GM21390 (cell line): ENCODE measurements at regions not wholly inside any gene's neighbourhood (a gene's known extent, or its start where the extent isn't known, plus 50 kb on each side); places are given as distances from the start of the nearest gene placed in this dataset.

ENCODE experiments used
- ATAC-seq: cut with Tn5 transposase; IDR thresholded peaks from one replicate; pipeline ENCODE4 v1.9.1; 2021; ENCODE audit not compliant: unreplicated experiment

DNA sequence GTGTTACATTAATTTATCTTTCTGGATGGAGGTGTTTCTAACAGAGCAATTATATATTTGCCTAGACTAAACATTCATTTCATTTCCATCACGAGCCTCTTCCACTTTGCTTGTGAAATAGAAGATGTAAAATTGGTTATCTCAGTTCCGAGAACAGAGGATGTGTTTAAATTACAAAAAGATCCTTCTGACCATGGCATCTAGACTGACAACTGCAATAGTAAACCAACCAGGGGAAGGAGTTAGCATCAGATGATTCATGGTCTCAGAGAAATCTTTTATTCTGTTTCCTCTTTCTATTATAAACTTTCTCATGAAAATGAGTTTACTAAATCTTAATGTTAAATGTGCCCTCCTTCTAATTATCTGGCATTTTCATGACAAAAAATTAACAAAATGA, 149.8 kb upstream of the WDR11 start:
- no peak for ATAC-seq

DNA sequence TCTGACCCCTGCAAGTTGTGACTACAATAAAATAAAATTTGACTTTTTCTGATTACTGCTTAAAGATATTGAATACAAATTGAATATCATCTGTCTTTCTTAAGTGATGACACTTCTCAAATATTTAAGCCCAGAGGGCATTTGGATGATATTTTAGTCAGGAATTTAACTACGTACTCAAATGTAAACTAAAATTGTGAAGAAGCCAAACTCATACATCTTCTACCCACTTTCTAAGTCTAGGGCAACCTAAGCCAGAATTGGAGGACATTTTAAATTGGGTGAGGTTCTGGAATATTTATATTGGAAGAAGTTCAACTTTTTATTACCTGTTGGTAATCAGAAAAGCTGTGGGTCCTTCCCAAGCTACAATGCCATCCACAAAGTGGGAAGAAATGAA, 149.1 kb upstream of the WDR11 start:
- no peak for ATAC-seq

DNA sequence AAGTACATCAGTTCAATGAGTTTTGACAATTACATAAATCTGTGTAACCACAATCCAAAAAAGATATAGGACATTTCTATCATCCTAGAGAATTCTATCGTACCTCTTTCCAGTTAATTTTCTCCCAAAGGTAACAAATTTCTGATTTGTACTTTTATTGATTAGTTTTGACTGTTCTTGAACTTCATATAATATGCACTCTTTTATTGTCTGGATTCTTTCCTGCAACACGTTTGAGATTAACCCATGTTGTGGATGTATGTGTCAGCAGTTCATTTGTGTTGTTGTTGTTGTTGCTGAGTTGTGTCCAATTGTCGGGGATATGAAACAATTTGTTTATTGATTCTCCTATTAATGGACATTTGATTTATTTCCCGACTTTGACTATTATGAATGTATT, 145.9 kb upstream of the WDR11 start:
- no peak for ATAC-seq

DNA sequence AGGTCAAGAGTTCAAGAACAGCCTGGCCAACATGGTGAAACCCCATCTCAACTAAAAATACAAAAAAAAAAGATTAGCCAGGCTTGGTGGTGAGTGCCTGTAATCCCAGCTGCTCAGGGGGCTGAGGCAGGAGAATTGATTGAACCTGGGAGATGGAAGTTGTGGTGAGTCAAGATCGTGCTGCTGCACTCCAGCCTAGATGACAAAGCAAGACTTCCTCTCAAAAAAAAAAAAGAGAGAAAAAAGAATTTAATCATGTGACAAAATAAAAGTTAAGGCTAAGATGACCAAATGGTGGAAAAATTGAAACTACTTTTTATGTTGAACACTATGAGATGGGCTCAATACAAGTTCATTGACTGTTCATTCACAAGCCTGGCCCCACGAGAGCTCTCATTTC, 141.1 kb upstream of the WDR11 start:
- ATAC-seq, result no peak

DNA sequence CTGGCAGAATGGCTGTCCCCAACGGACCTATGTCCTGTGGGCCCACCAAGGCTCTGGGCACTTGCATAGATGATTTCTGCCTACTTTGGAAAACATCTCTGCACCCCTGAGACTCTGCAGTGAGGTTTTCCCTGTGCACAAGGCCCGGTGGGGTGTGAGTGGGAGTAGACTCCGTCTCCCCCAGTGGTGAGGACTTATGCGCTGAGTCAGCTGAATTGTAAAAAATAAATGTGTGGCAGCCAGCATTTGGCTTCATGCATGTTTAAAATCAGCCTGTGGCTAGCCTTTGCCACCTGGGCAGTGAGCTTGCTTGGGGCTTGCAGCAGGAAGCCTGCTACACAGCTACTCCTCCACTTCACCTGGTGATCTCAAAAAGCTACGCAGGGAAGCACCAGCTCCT, 139.3 kb upstream of the WDR11 start:
- ATAC-seq, result no peak

DNA sequence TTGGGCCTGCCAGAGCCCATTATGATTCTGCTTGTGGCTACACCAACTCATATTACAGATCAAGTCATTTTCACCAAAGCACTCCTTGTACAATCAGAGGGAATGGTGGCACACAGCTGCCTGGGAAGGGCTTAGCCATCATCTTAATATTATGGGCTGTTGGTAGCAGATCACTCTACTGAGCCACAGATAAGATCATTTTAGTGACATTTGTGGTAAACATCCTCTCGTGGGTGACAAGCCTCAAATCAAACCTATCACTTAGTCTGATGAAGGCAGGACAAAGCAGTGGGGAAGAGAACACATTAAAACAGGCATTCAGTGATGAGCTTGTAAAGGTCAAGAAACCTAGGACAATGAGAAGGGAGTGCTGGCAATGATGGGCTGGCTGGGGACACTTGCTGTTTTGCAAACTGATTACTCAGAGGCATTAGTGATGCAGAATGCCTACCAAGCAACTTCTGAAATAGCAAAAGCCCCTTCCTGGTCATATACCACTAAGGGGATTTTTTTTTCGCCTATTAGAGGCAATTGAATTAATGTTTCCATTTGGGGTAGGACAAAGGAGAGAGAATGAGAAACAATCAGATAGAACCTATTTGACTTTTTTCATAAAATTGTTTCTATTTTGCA, 137.5 kb upstream of the WDR11 start:
- ATAC-seq, result no peak

DNA sequence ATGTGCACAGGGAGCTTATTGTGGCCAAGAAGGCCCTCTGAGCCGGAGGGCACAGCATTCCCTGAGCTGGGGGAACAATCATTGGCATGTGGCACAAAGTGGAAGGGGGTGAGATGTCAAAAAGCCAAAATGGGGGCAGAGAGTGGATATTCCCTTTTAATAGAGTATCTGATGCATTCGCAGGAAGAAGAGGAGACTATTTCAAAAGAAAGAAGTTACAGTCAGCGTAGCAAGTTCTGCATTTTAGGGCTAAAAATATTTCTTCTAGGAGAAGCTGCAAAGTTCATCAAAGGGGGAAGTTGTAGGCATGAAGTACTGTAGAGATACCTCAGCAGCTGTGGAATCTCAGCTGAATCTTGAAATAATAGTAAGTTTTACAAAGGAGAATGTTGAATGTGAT, 136.0 kb upstream of the WDR11 start:
- ATAC-seq, result no peak

DNA sequence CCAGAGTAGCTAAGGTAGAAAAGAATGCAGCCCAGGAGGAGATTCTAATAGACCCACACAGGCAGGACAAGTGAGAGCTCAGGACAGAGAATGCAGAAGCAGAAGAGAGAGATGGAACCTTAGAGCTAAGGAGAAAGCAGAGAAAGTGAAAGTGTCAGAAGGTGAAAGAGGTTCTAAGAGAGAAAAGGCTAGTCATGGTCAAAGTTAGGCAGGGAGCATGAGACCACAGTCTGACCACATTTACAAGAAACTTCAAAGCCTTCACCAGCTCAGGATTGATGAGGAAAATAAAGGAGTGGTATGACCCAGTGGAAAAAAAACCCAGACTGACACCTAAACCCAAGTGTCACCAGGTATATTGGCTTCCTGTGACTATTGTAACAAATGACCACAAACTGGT, 131.8 kb upstream of the WDR11 start:
- peak; percentile 80 for ATAC-seq

DNA sequence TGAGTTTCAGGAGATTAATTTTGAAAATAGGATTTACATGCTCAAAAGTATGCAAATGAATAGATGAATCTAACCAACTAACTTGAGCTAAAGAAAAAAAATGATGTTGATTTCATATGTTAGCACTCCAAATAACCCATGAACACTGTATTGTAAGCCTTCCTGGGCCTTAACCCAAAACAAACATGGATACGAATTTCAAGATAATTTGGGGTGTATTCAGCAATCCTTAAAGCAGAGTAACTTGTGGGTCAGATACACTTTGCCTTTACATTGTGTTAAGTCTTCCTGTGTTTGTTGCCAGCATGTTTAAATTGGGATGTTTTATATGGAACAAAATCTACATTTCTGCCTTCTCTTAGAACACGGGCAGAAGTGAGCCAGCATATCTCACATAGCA, 124.2 kb upstream of the WDR11 start:
- no peak for ATAC-seq

DNA sequence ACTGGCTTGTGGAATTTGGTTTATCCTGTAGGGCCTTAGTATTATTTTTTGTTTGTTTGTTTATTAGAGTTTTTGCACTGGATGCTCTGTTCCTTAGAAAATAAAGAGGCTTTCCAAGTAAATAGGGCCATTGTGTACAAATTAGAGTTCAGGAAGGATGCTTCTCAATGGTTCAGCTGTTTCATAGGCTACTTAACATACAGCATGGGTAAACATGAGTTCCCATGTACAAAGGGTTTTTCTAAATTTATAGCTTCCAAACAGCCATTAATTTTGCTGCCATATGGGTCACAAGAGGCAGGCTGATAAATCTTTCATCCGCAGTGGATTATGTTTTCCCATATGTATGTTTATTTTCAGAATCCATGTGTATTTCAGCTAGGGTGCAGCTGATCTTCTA, 121.6 kb upstream of the WDR11 start:
- no peak for ATAC-seq

DNA sequence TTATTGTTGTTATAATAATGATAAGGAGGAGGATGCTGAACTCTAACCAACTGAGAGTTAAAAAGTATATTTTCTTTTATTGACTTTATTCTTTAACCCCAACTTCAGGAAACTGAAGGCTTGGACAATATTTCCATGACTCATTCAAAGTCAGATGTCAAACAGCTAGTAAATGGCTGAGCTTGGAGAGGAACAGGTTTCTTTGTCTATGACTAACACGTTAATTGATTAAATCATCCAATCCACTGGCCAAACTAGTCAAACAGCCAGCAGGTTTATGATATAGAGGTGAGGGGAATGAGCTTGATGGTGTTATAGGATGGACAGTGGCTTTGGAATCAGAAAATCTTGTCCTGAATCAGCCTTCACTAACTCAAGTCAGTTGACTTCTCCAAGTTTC, 119.1 kb upstream of the WDR11 start:
- no peak for ATAC-seq

DNA sequence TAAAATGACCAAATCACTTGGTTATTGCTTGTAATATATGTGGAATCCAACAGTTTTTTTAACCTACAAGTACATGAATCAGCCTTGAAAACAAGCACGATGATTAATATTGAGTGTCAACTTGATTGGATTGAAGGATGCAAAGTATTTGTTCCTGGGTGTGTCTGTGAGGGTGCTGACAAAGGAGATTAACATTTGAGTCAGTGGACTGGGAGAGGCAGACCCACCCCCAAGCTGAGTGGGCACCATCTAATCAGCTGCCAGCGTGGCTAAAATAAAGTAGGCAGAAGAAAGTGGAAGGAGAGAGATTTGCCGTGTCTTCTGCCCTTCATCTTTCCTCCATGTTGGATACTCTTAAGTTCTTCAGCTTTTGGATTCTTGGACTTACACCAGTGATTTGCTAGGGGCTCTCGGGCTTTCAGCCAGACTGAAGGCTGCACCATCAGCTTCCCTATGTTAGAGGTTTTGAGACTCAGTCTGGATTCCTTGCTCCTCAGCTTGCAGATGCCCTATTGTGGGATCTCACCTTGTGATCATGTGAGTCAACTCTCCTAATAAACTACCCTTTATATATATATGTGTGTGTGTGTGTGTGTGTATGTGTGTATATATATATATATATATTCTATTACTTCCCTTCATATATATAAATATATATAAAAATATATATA, 118.4 kb upstream of the WDR11 start:
- ATAC-seq, result no peak

DNA sequence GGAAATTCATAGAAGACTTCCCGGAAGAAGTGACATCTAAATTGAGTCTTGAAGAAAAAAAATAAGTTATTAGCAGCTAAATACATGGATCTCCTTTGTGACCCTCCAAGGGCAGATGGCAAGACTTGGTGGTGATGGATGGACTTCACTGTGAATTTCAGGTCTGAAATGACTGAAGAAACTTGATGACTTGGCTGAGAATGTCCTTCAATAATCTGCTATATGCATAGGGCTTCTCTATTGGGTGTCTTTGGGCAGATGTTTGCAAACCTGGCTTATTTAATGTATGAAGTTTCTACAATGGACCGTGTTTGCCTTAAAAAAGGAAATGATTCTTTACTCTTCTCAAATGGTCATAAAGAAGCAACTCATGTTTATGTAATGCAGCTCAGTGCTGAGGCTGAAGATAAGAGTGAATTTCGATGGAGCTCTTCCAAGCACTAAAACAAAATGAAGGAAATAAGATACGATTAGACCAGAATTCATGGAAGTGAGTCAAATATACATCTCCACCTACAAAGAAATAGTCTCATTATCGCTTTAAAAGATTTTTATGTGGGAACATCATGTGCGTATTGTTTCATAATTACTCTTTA, 116.6 kb upstream of the WDR11 start:
- no peak for ATAC-seq

DNA sequence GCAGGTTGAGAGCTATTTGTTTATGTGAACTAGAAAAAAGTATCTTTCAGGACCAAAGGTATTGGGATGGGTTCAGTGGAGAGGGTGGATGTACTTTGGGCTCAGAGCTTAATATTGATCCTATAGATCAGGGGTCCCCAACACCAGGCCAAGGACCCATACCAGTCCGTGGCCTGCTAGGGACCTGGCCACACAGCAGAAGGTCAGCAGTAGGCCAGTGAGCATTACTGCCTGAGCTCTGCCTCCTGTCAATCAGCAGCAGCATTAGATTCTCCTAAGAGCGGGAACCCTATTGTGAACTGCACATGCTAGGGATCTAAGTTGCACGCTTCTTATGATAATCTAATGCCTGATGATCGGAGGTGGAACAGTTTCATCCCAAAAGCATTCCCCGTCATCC, 115.8 kb upstream of the WDR11 start:
- ATAC-seq, result no peak

DNA sequence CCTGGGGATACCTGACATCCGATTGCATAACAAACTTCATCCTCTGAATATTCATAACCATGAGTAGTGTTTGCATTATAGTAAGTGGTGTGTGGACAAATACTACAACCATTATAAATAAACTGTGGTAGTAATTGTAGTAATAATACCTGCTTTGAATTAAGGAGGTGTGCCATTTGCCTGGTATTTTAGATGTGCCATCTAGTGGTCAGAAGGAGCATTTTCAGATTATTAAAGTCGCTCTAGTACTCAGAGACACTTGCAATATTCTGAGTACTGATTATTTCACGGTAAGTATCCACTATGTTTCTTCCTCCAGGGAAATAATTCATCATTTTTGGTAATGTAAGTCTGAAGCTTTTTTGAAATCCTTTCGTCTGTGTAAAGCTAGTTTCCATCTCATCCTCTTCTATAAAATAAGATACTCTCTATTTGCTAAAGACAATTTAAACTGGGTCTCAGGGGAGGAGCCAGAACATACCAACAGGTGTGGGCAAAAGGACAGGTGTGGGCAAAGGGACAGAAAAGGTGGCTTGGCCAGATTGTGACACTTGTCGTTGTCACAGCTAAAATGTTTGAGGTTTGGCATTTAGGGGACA, 115.3 kb upstream of the WDR11 start:
- peak; percentile 71 for ATAC-seq

DNA sequence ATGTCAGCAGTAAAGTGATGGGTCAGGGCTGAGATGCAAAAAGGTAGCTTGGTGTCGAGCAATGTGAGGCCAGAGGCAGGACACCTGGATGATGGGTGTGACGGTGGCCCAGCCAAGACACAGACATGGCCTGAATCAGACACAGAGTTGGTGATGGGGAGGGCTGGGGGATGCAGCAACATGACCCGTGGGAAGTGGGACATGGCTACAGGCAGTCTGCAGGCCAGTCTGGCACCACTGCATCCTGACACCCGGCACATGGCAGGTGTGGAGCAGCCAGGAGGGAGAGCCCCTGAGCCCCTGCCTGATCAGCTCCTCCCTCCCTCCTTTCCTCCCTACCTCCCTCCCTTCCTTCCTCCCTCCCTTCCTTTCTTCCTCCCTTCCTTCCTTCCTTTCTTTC, 114.8 kb upstream of the WDR11 start:
- no peak for ATAC-seq

DNA sequence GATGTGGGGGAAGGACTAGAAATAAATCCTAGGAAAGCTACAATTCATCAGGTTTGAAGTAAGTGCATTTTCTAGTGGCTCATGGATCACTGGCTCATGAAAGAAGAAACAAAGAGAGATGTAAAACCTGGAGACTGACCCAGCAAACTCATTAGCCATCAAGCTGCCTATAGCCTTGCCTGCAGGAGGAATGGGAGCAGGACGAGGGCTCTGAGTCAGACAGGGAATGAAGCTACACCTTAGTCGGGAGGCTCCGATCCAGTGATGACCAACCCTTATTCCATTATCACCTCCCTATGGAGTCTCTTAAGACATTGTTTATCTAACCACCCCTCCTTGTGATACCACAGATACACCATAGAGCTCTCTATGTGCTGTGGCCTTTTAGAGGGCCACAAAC, 112.5 kb upstream of the WDR11 start:
- no peak for ATAC-seq

DNA sequence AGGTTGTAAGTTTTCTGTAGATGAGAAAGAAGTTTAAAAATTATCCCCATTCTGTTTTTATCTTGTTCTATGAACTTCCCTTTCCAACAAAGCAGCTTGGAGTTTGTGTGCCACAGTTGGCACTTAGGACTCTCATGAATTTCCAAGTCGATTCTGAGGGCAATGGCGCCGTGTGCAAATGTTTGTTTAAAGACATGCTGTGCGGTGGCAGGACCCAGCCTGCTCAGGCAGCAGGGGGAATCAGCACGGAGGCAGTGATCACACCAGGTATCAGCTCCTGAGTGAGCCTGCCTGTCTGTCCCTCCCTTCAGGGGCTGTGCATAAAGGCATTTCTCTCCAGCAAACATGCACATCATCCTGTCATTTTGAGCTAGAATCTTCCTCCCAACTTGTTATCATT, 109.8 kb upstream of the WDR11 start:
- ATAC-seq, result no peak

DNA sequence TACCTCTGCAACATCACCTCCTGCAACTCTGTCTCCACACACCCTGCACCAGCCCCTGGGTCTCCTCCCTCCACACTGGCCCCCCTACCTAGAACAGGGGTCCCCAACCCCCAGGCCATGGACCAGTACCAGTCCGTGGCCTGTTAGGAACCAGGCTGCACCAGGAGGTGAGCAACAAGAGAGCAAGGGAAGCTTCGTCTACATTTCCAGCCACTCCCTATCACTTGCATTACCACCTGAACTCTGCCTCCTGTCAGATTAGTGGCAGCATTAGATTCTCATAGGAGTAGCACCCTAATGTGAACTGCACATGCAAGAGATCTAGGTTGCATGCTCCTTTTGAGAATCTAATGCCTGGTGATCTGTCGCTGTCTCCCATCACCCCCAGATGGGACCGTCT, 108.8 kb upstream of the WDR11 start:
- no peak for ATAC-seq

DNA sequence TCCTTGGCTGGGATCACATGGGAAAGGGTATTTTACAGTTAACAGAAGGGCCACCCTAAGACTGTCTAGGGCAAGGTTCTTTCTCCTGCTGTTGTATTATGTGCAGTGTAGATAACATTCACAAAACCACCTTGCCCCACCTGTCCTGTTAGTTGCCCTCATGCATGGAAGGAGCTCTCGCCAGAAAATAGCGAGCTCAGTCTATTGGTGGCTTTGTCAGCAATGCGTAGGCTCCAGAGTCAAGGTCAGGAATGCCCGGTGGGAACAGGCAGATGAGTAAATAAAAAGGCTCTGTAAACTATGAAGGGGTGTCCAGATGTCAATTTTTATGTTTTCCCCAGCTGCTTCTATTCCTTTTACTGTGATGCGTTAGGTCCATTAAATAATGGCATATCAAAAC, 107.1 kb upstream of the WDR11 start:
- ATAC-seq, result no peak

DNA sequence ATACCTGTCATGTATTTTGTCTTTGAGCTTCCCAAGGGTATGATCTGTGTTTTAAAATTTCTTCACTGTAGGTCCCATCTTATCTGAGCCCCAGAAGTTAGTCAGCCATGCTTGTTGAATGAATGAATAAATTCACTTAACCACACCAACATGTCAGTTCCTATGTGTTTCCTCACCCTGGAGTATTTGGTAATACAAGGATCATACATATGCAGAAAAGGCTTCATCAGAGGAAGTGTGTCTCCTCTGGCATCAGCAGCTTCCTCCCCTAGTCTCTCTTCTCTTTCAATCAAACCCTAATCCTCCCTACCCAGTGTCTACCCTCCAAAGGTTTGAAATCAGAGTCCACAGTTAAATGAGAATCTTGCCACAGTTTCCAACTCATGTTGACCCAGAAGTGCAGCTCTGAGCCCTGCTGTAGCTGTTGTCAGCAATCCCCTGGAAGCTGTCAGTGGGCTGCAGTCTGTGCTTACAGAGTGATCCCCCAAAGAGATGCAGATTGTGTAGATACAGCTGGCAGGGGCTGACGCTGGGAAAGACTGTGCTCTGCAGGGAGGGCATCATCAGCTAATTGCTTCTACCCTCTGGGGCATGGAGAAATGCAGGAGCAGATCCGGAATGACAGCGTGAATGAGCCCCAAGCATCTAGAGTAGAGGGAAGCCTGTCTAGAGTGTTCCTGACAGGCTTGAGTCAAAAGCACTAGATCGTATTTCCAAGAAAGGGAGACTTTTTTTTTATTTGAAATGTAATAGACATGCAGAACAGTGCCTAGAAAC, 105.0 kb upstream of the WDR11 start:
- ATAC-seq, result no peak

DNA sequence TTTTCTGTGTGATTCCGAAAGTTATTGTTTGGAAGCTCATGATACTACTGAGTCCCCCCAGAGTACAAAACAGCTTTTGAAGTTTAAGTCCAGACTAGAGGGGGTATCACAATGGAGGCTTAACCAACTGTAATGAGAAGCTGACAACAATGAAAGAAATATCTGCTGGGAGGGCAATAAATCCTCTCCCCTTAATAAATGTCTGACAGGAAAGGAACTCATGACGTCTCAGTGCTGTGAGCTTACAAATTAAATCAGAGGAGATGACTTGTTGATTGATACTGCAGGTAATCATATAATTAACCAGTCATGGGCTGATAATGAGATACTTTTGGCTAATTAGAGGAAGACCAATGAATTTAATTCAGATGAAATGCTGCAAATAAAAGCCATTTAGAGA, 102.6 kb upstream of the WDR11 start:
- ATAC-seq, result no peak
